ENCODE measurements at regions not wholly inside any gene's neighbourhood (a gene's known extent, or its start where the extent isn't known, plus 50 kb on each side); places are given as distances from the start of the nearest gene placed in this dataset.

DNA sequence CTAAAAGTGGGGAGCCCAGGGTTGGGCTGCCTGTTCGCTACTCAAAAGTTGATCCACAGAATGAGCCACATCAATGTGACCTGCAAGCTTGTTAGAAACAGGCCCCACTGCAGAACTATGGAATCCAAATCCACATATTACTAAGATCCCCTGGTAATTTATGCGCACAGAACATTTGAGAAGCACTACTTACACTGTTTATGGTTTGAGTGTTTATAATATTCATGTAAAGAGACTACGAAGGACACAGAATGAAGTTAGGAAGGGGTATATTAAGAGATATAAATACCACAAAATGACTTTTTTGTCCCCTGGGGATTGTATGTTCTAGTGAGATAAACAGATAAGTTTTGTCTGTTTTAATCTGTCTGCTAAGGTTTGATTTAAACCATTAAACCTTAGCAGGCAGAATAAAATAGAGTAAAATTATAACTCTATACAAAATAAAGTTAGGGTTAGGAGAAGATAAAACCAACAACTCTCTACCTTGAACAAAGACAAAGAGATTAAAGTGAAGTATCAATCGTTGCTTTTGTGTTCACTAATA is 666.9 kb upstream of the SOX9 start:
- DNase-seq (ENCODE audit: low read depth): no peak

DNA sequence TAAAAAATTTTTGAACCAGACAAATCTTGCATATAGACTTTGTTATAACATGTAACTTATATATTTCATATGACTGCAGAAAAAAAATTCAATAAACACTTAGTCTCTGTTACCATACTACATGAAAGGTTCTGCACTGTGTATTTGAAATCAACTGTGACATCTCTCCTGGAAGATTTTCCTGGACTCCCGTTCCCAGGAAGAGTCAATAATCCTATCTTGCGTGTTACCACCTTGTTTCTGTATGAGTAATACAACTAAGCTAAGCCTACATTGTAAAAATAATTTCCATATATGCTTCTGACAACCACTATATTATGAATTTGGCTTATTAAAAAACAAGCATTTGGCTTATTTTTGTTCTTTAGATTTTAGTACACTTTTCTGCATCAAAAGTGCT is 665.6 kb upstream of the SOX9 start:
- DNase-seq (ENCODE audit: low read depth): no peak

DNA sequence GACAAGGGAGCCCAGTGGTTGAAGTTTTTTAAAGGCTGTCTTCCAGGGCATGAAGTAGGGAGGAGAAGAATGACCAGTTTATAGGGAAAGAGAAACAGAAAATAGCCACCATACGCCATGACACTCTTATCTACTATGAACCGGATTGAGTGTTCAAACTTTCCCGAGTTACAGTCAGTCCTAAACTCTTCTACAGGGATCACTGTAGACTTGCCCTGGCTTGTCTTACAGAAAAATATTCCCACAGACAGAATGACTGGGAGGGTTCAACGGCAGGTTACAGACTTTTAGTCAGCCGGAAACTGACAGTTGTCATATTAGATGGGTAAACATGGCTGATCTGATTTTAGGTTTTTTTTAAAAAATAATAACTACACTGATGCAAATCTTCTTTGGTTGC is 662.5 kb upstream of the SOX9 start:
- DNase-seq (ENCODE audit: low read depth): no peak

DNA sequence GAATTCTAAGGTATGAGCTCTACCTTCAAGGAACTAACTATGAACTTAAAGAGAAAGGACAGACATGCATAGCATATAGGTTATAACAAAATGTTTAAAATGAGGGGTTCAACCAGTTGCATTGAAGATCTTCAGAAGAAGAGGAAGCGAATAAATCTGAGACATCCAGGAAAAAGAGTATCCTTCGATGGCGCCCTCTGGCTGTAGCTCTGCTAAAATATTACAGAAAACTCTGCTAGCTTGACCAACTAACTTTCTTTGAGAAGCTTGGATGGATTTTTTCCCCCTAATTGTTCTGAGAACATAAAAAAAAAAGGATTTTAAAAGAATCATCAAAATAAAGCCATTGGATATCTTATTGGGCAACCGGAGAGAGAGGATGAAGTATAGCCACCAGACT is 659.9 kb upstream of the SOX9 start:
- DNase-seq (ENCODE audit: low read depth): peak; percentile 48

DNA sequence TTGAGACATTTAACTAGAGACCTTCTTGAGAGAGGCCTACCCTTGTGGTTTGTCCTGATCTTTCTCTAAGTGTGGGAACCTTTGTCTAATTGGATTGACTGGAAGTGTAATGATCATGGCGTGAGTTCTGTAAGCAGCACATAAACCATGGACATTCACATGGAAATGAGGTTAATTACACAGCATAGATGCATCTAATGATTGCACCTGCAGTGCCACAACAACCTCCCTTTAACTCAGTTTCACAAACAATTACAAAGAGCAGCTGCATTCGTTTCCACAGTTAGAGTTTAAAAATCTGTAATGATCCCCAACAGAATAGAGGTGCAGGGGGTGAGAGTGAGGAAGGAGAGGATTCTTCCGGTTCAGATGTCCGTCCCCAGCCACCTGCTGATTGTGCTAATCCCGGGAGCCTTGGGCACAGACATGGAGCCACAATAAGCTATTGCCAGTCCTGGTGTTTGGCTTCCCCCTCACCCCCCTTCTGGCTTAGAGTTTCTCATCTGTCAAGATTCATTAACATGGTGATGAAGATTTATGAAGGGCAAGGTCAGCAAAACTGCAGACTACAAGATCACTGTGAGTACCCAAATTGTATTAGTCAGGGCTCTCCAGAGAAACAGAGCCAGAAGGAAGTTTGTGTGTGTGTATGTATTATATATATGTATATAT is 659.2 kb upstream of the SOX9 start:
- no peak for DNase-seq (ENCODE audit: low read depth)

DNA sequence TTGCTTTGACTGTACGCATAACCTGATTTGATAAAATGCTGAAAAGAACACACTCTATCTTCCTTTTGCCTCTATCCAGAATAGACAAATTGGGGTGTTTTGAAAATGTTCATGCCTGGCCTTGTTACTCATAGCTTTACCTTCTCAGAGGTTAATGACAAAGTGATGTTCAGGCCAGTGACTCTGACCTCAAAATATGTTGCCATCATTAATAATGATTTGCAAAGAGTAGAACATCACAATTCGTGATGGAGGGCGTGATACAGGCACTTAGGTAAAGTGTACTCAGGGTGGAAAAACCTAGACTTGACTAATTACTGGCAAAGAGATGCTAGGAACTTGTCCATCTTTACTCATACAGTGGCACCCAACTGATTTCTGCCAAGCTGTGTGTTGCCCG is 656.6 kb upstream of the SOX9 start:
- DNase-seq (ENCODE audit: low read depth): no peak

DNA sequence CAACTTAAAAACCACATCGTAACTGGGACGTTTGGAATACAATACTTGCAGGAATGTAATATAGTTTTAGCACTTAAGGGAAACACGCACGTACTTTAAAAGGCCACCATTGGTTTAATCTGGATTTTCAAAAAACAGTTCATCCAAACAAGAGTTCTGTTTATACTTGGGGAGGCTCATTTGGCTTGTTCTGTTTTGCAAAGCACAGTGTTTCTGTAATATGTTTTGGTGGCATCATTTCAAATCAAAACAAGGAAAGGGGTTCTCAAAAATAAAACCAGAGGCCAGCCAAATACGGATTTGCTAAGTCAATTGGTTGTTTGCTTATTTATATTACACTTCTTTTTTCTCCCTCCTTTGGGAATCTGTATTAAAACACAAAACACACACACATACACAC is 656.1 kb upstream of the SOX9 start:
- DNase-seq (ENCODE audit: low read depth): no peak

DNA sequence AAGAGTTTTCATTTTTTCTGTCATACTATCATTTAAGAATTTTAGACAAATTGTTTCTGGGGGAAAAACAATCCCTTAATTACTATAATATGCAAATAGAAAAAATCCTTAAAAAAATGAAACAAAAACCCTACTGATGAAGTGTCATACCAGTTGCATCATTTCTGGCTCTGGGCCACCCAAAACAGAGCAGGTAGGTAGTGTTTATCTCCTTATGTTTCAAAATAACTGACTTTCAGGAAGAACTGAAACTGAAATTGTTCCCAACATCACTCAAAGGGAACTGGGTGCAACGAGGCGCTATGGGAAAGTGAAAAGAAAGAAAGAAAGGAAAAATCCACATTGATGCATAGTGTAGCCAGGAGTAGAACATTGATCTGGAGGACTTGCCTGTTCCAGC is 653.1 kb upstream of the SOX9 start:
- no peak for DNase-seq (ENCODE audit: low read depth)

DNA sequence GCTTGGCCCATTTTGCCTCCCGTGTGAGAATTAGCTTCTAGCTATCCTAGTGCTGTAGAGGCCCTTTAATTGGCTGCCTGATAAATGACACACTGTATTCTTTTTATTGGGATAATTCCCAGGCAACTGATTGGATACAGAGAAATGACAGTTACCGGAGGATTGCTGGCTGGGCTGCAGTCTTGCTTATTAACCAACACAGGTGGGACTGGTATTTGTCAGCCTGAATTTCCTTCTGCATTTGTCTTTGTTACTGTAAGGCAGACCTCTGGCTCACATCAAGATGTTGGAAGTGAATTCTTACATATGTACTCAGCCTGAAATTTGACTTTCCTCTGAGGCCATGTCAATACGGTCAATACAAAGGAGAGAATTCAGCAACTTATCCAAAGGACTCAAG is 650.8 kb upstream of the SOX9 start:
- no peak for DNase-seq (ENCODE audit: low read depth)

DNA sequence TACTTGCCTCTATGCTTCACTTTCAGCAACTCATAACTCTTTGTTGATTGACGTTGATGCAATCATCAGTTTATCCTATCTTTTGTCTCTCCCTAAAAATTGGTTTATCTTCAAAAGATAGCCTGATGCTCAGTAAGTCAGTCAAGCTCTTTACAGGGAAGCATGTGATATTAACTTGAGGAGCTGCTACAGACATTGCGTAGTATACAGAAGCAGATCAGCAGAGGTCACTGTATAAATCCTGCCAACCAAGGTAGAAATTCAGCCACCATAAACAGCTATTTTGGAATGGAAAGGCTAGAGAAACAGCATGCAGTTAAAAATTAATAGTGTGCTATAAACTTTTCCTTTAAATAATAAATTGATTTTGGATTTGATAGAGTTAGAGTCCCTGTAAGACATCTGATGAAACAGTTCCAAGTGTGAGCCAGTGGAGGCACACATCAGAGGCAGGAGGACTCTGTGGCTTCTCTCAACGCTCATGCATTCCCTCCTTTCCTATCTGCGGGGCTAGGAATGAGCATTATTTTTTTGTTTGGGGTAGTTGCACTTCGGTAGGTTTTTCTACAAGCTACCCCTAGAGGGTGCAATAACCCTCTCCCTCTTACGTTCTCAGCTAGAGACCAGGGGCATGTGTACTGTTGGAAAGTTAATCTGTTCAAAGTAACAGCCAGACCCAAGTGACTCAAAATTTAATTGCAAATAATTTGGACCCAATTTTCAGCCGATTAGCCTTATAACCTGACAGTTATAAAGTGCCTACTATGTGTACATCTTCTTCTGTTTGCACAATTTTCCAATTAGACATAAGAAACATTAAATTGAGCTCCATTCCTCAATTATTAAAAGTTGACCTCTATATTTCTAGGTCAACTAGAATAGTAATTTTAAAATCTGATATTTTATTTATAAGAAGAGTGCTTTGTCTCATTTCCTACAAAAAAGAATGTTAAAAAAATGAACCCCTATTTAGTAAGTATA is 647.7 kb upstream of the SOX9 start:
- peak; percentile 67 for DNase-seq (ENCODE audit: low read depth)

DNA sequence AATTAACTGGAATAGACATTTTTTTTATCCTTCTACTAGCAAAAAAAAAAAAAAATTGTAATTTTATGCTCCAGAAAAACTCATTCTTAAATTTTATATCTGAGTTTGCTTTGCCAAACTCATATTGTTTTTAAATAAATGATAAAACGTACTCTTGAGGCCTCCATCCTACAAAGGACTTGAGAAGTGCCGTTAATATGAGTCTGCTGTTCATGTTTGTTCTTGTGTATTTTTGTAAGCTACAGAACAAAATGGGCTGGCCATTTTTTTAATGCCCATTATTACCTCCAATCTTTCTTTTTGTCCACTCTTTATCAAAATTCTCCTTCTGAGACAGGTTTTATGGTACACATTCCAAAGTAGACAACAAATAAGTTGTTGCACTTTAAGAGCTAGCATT is 643.5 kb upstream of the SOX9 start:
- no peak for DNase-seq (ENCODE audit: low read depth)

DNA sequence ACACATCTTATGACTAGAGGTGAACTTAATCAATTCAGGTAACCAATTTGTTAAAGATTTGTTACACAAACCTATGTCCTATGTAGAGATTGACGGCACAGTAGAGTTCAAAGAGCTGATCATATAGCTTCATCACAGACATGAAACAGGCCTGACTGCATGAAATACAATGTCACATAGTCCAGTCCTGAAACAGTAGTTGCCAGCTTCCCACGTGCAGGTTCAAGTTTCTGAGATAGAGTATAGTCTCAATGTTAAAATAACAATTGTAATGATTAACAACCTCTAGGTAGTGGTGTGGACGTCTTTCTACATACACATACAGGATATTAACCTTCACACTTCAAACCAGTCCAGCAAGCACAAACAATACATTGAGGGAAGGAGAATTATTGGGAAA is 640.7 kb upstream of the SOX9 start:
- no peak for DNase-seq (ENCODE audit: low read depth)

DNA sequence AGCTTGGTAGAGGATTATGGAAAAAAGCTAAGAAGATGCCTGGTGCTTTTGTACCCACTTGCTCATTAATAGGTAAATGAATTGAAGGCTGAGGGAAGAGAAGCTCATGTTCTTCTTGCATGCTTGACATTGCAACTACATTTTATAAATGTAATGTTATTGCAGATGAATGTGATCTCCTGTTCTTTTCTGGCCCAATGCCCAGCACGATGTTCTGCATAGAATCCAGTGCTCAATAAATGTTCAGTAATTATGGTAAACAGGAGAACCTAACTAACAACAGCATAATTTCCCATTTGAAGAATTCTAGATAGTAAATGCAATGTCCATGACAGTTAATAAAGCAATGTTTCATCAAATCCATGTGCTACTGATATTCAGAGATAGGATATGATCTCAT is 638.2 kb upstream of the SOX9 start:
- DNase-seq (ENCODE audit: low read depth): no peak

DNA sequence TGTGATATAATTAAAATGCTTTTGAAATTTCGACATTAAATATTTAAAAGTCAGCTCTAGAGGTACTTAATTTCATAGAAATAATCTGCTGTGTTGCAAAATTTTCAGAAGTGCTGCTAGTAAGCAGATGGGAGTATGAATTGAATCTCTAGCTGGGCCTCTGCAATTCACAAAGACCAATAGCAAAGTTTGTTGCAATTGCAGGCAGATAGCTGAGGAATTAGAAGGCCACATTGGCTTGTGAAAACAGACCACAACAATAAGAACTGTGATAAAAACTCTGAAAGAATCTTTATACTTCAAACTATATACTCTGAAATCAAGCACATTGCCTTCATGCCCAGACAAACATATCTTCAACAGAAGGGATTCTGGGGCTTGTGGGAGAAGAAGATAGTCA is 636.3 kb upstream of the SOX9 start:
- DNase-seq (ENCODE audit: low read depth): no peak

DNA sequence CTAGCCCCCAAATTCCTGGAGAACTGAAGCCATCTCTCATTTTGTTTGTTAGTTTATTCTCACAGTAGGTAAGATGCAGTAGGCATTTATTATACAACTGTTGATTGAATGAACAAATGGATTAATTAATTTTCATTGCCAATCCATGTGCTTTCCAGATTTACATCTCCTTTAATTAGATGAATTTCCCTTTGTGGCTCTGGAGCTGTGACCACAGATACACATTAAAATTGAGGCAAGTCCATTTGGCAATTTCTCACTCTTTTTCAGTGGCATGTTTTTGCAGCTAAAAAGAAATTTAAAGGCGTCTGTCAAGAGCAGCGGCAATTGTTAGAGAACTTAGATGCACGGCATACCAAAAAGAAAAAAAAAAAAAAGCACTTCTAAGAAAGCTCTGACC is 635.4 kb upstream of the SOX9 start:
- DNase-seq (ENCODE audit: low read depth): no peak

DNA sequence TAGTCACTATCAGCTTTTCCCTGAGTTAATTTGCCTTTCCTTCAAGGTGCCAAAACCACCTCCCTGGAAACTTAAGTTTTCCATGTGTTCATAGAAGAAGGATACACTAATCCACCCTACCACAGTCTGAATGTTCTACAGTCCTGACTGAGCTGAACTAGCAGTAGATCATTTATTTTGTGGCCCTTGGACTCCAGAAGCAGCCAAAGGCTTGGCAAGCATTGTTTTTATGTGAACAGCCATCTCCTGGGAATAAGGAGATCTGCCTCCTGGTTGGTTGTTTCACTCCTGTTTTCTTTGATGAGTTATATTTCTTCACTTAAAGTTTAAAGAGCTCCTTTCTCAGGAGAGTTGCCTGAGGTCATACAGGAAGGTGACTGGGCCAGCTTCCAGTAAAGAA is 634.6 kb upstream of the SOX9 start:
- DNase-seq (ENCODE audit: low read depth): no peak

DNA sequence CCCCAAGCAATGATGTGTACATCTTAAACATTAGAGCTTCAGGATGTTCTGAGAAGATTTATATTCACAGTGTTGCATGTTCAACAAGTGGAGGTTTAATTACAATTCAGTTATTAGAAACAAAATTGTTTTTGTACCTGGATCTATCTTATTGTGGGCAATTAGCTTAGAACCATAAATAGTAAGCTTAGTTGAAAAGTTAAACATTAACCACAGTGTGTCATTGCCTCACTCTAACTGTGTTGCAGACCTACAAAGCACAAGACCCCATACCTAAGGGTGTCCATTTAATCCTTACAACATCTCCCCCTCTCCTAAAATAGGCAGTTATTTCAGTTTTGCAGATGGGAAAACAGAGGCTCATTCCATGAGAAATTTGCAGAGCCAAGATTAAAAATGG is 632.0 kb upstream of the SOX9 start:
- no peak for DNase-seq (ENCODE audit: low read depth)

DNA sequence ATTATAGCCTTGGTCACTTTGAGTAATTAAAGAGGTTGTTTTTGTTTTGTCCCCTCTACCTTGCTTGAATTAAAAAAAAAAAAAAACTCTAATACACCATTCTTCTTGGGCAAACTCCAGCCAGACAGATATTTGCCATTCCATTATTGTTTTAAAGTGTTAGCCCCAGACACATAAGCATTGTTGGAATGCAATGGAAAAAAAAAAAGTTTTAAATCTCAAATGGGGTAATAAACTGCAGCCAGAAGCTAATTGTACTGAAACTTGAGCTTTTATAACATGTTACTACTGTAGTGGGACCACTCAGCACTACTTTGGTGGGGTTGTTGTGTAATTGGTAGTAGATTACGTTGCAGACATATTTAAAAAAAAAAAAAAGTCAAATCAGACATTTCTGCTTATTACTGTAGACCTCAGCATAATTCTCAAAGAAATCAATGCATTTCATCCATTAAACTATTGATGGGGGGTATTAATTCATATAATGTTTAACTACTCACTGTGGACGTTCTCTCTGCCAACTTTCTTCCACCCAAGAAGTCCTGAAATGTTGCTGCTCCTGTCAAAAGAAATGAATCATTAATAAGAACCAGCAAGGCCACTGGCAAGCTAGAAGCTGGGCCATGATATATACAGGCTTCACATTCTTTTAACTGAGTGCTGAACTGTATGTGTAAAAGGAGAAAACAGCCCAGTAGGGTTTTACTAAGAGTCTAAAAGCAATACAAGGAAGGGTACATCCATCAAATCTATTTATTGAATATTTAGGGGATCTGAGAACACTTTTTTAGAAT is 626.6 kb upstream of the SOX9 start:
- DNase-seq (ENCODE audit: low read depth): peak; percentile 19

DNA sequence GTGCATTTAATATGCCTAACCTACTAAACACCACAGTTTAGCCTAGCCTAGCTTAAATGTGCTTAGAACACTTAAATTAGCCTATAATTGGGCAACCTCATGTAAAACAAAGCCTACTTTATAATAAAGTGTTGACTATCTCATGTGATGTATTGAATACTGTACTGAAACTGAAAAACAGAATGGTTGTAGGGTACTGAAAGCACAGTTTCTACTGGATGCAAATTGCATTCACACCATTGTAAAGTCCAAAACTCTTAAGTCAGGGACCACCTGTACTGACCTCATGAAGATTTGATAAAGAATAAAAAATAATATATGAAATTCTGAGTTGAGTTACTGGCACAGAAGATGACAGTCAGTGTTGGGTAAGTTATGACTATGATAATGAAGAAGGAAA is 625.4 kb upstream of the SOX9 start:
- no peak for DNase-seq (ENCODE audit: low read depth)

DNA sequence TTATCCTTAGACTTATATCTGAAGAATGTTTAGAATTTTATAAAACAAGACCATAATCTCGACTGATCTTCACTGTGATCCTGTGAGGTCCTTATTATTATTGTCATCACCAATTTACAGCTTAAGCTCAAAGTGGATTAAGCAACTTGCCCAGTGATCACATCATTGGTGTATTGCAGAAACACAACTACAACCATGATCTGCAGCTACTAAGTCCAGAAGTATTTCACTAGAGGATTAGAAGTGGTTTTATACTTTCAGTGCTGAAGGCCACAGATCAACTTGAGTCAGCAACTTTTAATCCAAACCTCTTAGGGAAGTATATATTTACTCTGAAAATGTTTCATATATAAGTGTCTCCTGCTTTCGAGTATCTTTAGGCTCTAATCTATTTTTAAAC is 624.3 kb upstream of the SOX9 start:
- DNase-seq (ENCODE audit: low read depth): peak; percentile 41

DNA sequence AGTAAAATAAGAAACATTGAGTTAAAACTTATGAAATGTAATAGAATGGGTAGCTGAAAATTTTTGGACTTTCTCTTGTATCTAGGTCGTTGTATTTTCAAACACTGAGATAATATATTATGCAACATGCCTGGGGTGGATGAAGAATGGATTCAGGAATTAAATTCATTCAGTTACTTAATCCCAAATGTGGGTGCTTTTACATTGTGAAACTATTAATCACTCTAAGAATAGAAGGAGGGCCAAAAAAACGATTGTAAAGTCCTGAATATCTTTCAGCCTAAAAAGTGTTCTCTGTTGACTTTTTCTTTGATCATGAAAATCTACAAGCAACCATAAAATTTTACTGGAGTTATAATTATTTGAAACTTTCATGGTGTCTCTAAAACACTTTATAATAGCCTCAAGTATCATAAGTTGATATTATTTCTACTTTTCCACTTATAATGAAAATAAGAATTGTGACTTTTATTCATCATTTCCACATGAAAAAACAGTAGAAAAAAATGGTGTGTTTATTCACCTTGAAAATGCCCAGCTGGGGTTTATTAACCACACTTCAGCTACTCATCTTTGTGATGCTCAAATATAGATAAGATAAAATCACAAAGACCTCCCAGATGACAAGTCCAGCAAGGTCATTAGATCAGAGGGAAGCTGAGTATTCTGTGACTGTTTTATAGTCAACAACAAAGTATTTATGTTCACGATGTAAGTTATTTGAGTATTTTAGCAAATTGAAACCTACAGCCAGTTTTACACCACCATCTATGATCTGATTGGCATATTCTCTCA is 619.9 kb upstream of the SOX9 start:
- DNase-seq (ENCODE audit: low read depth): no peak
